A549 (cell line): ENCODE measurements at regions not wholly inside any gene's neighbourhood (a gene's known extent, or its start where the extent isn't known, plus 50 kb on each side); places are given as distances from the start of the nearest gene placed in this dataset.

Experiments used
- ATAC-seq, 2 experiments: fragments of 200-7000 bp in 1 of 2; fragments of >200 bp in 1 of 2; cut with Nextera tagmentation in 1 of 2; cut with Tn5 transposase in 1 of 2; 3 replicates each; pipeline versions ENCODE4 v1.8.0 to v1.9.1; 2018 to 2020; ENCODE audit warnings: mild to moderate bottlenecking in 1 of 2, moderate library complexity in 1 of 2
- CTCF ChIA-PET: fragments of 300-600 bp; sonication (Branson Sonifier 250); formaldehyde crosslinking; extraction: SDS; loops from one replicate; lab custom pipeline; 2021; ENCODE audit warnings: antibody characterized with exemption, inconsistent platforms; lab: Yijun Ruan, JAX
- POLR2A ChIA-PET: fragments of 350-600 bp; formaldehyde crosslinking; extraction: SDS; loops from one replicate; lab custom pipeline; 2021; ENCODE audit warnings: antibody characterized with exemption, inconsistent platforms; lab: Yijun Ruan, JAX
- DNase-seq, 2 experiments: peaks; one replicate each; pipeline versions ENCODE4 v3.0.0 to v3.0.0-alpha.2; 2011 to 2016; ENCODE audit warnings: low read depth in 1 of 2, low spot score in 1 of 2
- FAIRE-seq: peaks from 2 replicates; lab custom pipeline; 2011; peaks lifted over from hg19 to GRCh38; lab: Jason Lieb, UNC
- H3K27ac ChIP-seq, 2 experiments: fragments of >200 bp; sonication (Bioruptor Twin); formaldehyde crosslinking; 3 replicates each; pipeline ENCODE4 v1.5.1; 2016 to 2017
- H3K4me1 ChIP-seq: fragments of >200 bp; sonication (Bioruptor Twin); formaldehyde crosslinking; 3 replicates; pipeline ENCODE4 v1.6.1; 2016
- H3K4me2 ChIP-seq: fragments of >200 bp; sonication (Bioruptor Twin); formaldehyde crosslinking; 3 replicates; pipeline ENCODE4 v1.6.1; 2016
- H3K4me3 ChIP-seq: fragments of >200 bp; sonication (Bioruptor Twin); formaldehyde crosslinking; 3 replicates; pipeline ENCODE4 v1.5.1; 2016
- H3K9me3 ChIP-seq: fragments of >200 bp; sonication (Bioruptor Twin); formaldehyde crosslinking; 3 replicates; pipeline ENCODE4 v1.6.1; 2016
- ATOH8 ChIP-seq: fragments of 250-450 bp; sonication (Bioruptor Pico); IDR thresholded peaks from 2 replicates; pipeline ENCODE4 v1.5.0; 2020; ENCODE audit warnings: low read depth, mild to moderate bottlenecking, moderate library complexity
- BCL3 ChIP-seq: fragments of >200 bp; sonication (Bioruptor Twin); formaldehyde crosslinking; IDR thresholded peaks from 3 replicates; pipeline ENCODE4 v1.6.1; 2016
- CHD2 ChIP-seq: fragments of 150-350 bp; IDR thresholded peaks from 2 replicates; pipeline ENCODE4 v1.6.1; 2014; ENCODE audit warnings: low read length; ENCODE audit not compliant: partially characterized antibody
- CTCF ChIP-seq: fragments of >200 bp; sonication (Bioruptor Twin); formaldehyde crosslinking; IDR thresholded peaks from 3 replicates; pipeline ENCODE4 v1.5.1; 2016
- EHF ChIP-seq: fragments of 250-450 bp; sonication (Bioruptor Pico); IDR thresholded peaks from 2 replicates; pipeline ENCODE4 v1.5.0; 2020; ENCODE audit warnings: mild to moderate bottlenecking
- EP300 ChIP-seq, 2 experiments: fragments of >200 bp; sonication (Bioruptor Twin); formaldehyde crosslinking; IDR thresholded peaks; 2 replicates in 1 of 2; 3 replicates in 1 of 2; pipeline ENCODE4 v1.6.1; 2016 to 2017
- ESRRA ChIP-seq: fragments of 150-350 bp; IDR thresholded peaks from 2 replicates; pipeline ENCODE4 v1.6.1; 2014; ENCODE audit warnings: mild to moderate bottlenecking, low read length, borderline replicate concordance
- HEYL ChIP-seq: fragments of 250-450 bp; sonication (Bioruptor Pico); IDR thresholded peaks from 2 replicates; pipeline ENCODE4 v1.8.0; 2021; ENCODE audit warnings: mild to moderate bottlenecking, moderate library complexity
- HOXA7 ChIP-seq: fragments of 250-450 bp; sonication (Bioruptor Pico); IDR thresholded peaks from 2 replicates; pipeline ENCODE4 v1.5.0; 2020; ENCODE audit warnings: mild to moderate bottlenecking, moderate library complexity
- MAFK ChIP-seq: fragments of 450-650 bp; IDR thresholded peaks from 2 replicates; pipeline ENCODE4 v1.6.1; 2014; ENCODE audit not compliant: partially characterized antibody
- MAX ChIP-seq: IDR thresholded peaks from 2 replicates; pipeline ENCODE4 v1.6.1; 2012
- MYC ChIP-seq: IDR thresholded peaks from 2 replicates; pipeline ENCODE4 v1.6.1; 2012; ENCODE audit warnings: mild to moderate bottlenecking, inconsistent platforms, low read length, improper control_type of control experiment, borderline replicate concordance
- NFE2L2 ChIP-seq: fragments of 150-350 bp; conservative IDR thresholded peaks from 2 replicates; pipeline ENCODE4 v1.6.1; 2014; ENCODE audit warnings: low read length
- RAD21 ChIP-seq, 2 experiments: fragments of >200 bp in 1 of 2; sonication (Bioruptor Twin) in 1 of 2; formaldehyde crosslinking in 1 of 2; IDR thresholded peaks in 1 of 2; conservative IDR thresholded peaks in 1 of 2; 2 replicates in 1 of 2; 3 replicates in 1 of 2; pipeline ENCODE4 v1.6.1; 2012 to 2018; ENCODE audit warnings: inconsistent platforms in 1 of 2
- RCOR1 ChIP-seq: fragments of 150-350 bp; IDR thresholded peaks from 2 replicates; pipeline ENCODE4 v1.6.1; 2014; ENCODE audit warnings: antibody characterized with exemption, low read length, low read depth
- TFCP2L1 ChIP-seq: fragments of 250-450 bp; sonication (Bioruptor Pico); IDR thresholded peaks from 2 replicates; pipeline ENCODE4 v1.5.0; 2021; ENCODE audit warnings: mild to moderate bottlenecking
- USF2 ChIP-seq: fragments of 450-650 bp; IDR thresholded peaks from 2 replicates; pipeline ENCODE4 v1.6.1; 2014; ENCODE audit warnings: antibody characterized with exemption
- ZC3H11A ChIP-seq: fragments of 450-650 bp; IDR thresholded peaks from 2 replicates; pipeline ENCODE4 v1.6.1; 2014; ENCODE audit warnings: antibody characterized with exemption, mild to moderate bottlenecking
- WGBS: methylation state at CpG from one replicate; pipeline ENCODE4 v1.1.6; 2017; ENCODE audit errors: missing lambda C conversion rate; 5-methylcytosine and 5-hydroxymethylcytosine counted together

- TF ChIP-seq MYC = no peak
These were observed 297.9 kb downstream of the CYP26B1 start (continued) for GRCh38 chr2:71849607-71850305.

- H3K4me2 ChIP-seq = no peak overlapping the region
- TF ChIP-seq USF2 (no peak), CTCF (no peak), HOXA7 (CRISPR knock-in tag) (no peak), MAX (no peak), RCOR1 (no peak), CHD2 (no peak), ESRRA (no peak), BCL3 (no peak)
- CTCF ChIA-PET = interaction anchor here (0.7 to 1.1 kb wide), 2 partner anchors 75 to 268 kb away, joined by 3 read pairs; no protein-coding TSS in a partner anchor
- peaks cover 13% of the 10 kb centered on the region; the same call in 1 of the 3 replicates for H3K4me1 ChIP-seq
- no peak overlapping the region for H3K4me3 ChIP-seq
- POLR2A ChIA-PET = no interaction called here
- no peak for ATAC-seq
- WGBS = 49% methylated on average over 6 of the region's 6 CpGs
- no peak for DNase-seq
- no peak overlapping the region for H3K27ac ChIP-seq
- no peaks in the 10 kb centered on the region for H3K9me3 ChIP-seq
- no peak for FAIRE-seq
These were observed 298.6 kb downstream of the CYP26B1 start for GRCh38 chr2:71849111-71849510.

- 33% methylated on average over 3 of the region's 3 CpGs for WGBS
- no peak overlapping the region for H3K27ac ChIP-seq
- H3K4me2 ChIP-seq = no peak overlapping the region
- H3K4me3 ChIP-seq = no peak overlapping the region
- no peak for DNase-seq
- ATAC-seq = no peak
- CTCF ChIA-PET = interaction anchor here (0.6 to 0.9 kb wide), 4 partner anchors 28 to 912 kb away, joined by 3 to 4 read pairs (median 3); no protein-coding TSS in a partner anchor
- peaks cover 24% of the 10 kb centered on the region for H3K4me1 ChIP-seq
- FAIRE-seq = no peak
- POLR2A ChIA-PET = no interaction called here
- no peaks in the 10 kb centered on the region for H3K9me3 ChIP-seq
- TF ChIP-seq TFCP2L1 (CRISPR knock-in tag) = no peak
- TF ChIP-seq EHF (CRISPR knock-in tag) = no peak
- no peak for TF ChIP-seq ZC3H11A
- no peak for TF ChIP-seq HEYL (CRISPR knock-in tag)
- no peak for TF ChIP-seq NFE2L2
- no peak for TF ChIP-seq EP300 (IDR thresholded peaks at IDR 0.05)
- no peak for TF ChIP-seq RAD21 (conservative IDR thresholded peaks at IDR 0.05 in 1 of 2, IDR thresholded peaks at IDR 0.05 in 1 of 2)
- no peak for TF ChIP-seq ATOH8
- TF ChIP-seq MAFK = no peak
- TF ChIP-seq, all 56 proteins: peak for 0
These were observed 300.9 kb downstream of the CYP26B1 start for GRCh38 chr2:71846669-71847291.
